Suprapubic skin (tissue), 4 donors: ENCODE measurements at regions not wholly inside any gene's neighbourhood (a gene's known extent, or its start where the extent isn't known, plus 50 kb on each side); places are given as distances from the start of the nearest gene placed in this dataset.

ENCODE experiments used
- EP300 ChIP-seq: sonication (generic); formaldehyde crosslinking; IDR thresholded peaks from one replicate; pipeline ENCODE4 v1.6.1; 2017; ENCODE audit warnings: antibody characterized with exemption
- POLR2A ChIP-seq, 2 donors: fragments of 450-650 bp; IDR thresholded peaks; one replicate each; pipeline ENCODE4 v1.6.1; 2017; ENCODE audit warnings: antibody characterized with exemption in 2 of 2, mild to moderate bottlenecking in 2 of 2, moderate library complexity in 2 of 2
- POLR2AphosphoS5 ChIP-seq, 3 donors: sonication (generic); formaldehyde crosslinking; IDR thresholded peaks; one replicate each; pipeline ENCODE4 v1.6.1; 2017; ENCODE audit warnings: antibody characterized with exemption in 3 of 3
- TF ChIP-seq, protein P1 (sequence below), 2 donors: fragments of 200-600 bp in 1 of 2; fragments of 450-650 bp in 1 of 2; sonication (generic) in 1 of 2; IDR thresholded peaks; one replicate each; pipeline ENCODE4 v1.5.1; 2016 to 2019; ENCODE audit warnings: antibody characterized with exemption in 2 of 2, mild to moderate bottlenecking in 1 of 2, moderate library complexity in 1 of 2

GRCh38 chr12:96093543-96094196, 58.3 kb upstream of the LTA4H start:
- TF ChIP-seq POLR2A (IDR thresholded peaks at IDR 0.05), result no peak
- TF ChIP-seq, protein P1, sequence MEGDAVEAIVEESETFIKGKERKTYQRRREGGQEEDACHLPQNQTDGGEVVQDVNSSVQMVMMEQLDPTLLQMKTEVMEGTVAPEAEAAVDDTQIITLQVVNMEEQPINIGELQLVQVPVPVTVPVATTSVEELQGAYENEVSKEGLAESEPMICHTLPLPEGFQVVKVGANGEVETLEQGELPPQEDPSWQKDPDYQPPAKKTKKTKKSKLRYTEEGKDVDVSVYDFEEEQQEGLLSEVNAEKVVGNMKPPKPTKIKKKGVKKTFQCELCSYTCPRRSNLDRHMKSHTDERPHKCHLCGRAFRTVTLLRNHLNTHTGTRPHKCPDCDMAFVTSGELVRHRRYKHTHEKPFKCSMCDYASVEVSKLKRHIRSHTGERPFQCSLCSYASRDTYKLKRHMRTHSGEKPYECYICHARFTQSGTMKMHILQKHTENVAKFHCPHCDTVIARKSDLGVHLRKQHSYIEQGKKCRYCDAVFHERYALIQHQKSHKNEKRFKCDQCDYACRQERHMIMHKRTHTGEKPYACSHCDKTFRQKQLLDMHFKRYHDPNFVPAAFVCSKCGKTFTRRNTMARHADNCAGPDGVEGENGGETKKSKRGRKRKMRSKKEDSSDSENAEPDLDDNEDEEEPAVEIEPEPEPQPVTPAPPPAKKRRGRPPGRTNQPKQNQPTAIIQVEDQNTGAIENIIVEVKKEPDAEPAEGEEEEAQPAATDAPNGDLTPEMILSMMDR (IDR thresholded peaks at IDR 0.05), result no peak
- TF ChIP-seq EP300, result no peak
- no peak for TF ChIP-seq POLR2AphosphoS5 (IDR thresholded peaks at IDR 0.05)
